Activated T-cell treated with anti-CD3 and anti-CD28 coated beads for 24 hours (primary cell): ENCODE measurements at regions not wholly inside any gene's neighbourhood (a gene's known extent, or its start where the extent isn't known, plus 50 kb on each side); places are given as distances from the start of the nearest gene placed in this dataset.
"Not testable (repeated sequence)": the region's sequence is repeated elsewhere in the genome, so short reads cannot be mapped to it uniquely, and the experiment has no call there.

Experiments used
- DNase-seq: peaks from one replicate; pipeline ENCODE4 v3.0.0-alpha.2; 2020; ENCODE audit warnings: low read depth

DNA sequence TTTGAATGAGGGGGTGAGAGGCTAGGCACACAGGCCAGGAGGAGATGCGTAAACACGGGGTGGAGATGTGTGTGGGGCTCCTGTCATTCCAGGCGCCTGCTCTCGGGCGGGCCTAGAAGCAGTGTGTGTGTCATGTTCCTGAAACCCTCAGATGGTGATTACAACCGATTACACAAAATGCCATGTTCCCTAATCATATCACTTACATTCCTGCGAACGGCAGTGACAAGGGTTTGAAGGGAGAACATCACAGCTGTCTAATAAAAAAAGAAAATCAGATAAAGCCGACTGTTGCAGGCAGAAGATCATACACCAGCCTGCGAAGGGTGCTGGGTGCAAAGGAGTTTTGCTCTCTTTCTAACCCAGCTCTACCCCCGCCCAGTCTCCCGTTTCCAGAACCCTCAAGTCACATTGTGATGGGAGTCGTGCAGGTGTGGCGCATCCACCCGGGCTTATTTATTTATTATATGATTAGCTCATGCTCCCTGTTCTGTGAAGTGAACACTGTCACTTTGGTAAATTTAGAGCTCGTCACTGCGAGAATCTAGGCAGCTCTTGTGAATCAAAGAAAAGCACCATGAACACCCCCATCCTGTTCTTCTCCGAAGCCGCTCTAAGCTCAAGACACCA, 140.3 kb downstream of the NR2F2 start:
- no peak for DNase-seq

- no peak for DNase-seq
Observed at GRCh38 chr15:96472681-96473080, 142.2 kb downstream of the NR2F2 start.

GRCh38 chr15:96473556-96473955, 143.1 kb downstream of the NR2F2 start:
- no peak for DNase-seq

GRCh38 chr15:96474231-96474664, 143.7 kb downstream of the NR2F2 start:
- no peak for DNase-seq

DNA sequence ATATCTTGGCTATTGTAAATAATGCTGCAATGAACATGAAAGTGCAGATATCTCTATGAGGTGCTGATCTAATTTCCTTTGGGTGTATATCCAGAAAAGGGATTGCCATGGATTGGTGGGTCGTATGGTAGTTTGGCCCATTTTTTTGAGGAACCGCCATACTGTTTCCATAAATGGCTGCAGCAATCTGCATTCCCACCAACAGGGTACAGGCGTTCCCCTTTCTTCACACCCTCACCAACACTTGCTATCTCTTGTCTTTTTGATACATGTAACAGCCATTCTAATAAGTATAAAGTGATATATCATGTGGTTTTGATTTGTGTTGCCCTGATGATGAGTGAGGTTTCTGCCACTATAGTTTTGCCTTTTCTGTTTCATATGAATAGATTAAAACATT, 146.7 kb downstream of the NR2F2 start:
- DNase-seq: no peak

- not testable (repeated sequence) for DNase-seq
Observed at GRCh38 chr15:96484412-96484811, 153.9 kb downstream of the NR2F2 start.

DNA sequence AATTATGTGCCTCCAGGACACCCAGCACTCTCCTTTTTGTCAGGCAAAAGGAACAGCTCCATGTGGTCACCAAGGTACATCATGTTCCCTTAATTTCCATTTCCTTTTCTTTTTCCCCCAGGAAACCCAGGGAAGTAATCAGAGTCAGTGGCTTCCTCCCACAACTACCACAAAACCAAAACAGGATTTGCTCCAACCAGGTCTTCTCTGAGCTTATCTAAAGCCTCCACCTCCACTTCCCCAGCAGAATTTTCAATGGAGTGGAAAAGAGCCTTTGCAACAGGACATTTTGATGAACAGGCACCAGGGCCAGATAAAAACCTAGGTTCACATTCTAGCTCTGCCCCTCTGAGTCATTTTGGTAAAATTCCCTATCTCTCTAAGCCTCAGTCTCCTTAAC, 154.3 kb downstream of the NR2F2 start:
- DNase-seq: no peak

GRCh38 chr15:96487245-96487644, 156.7 kb downstream of the NR2F2 start:
- no peak for DNase-seq

- not testable (repeated sequence) for DNase-seq
Observed at GRCh38 chr15:96491066-96491699, 160.7 kb downstream of the NR2F2 start.

GRCh38 chr15:96491700-96492644, 161.5 kb downstream of the NR2F2 start:
- DNase-seq: not testable (repeated sequence)

DNA sequence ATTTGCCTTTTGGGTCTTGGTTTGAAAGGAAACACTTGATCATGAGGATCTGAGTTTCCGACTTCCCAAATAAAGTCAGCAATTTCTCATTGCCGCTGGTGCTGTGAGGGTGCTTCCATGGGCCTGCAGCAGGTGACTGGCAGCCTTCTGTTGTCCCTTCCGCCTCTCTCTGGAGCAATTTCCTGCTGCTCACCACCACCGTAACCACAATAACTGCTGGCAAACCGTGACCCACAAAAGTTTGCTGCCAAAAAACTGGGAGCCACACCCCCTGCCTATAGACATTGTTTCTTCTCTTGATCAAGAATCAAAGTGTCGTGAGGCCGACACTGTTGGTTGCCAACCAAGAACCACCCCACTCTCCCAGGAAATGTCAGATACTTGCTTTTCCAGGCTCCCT, 164.0 kb downstream of the NR2F2 start:
- DNase-seq: no peak

GRCh38 chr15:96495386-96495785, 164.9 kb downstream of the NR2F2 start:
- DNase-seq: no peak

- no peak for DNase-seq
Observed at GRCh38 chr15:96497951-96498350, 167.5 kb downstream of the NR2F2 start.

GRCh38 chr15:96500508-96500907, 170.0 kb downstream of the NR2F2 start:
- DNase-seq: no peak

DNA sequence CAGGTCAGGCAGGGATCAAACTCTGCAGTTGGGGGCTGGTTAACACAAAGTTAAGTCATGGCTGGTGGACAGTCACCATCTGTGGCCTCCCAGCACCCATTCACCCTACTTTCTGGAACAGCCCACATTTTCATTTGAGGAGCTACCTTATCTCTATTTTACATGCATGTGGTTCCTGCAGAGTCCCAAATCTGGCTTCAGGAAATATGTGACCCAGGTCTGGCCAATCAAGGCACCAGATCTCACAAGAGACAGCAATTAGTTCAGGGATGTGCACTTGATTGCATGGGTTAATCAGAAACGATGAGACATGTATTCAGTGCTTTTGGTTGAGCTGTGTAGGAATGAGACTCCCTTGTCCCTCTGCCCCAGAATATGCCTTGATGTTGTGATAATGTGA, 170.9 kb downstream of the NR2F2 start:
- no peak for DNase-seq

DNA sequence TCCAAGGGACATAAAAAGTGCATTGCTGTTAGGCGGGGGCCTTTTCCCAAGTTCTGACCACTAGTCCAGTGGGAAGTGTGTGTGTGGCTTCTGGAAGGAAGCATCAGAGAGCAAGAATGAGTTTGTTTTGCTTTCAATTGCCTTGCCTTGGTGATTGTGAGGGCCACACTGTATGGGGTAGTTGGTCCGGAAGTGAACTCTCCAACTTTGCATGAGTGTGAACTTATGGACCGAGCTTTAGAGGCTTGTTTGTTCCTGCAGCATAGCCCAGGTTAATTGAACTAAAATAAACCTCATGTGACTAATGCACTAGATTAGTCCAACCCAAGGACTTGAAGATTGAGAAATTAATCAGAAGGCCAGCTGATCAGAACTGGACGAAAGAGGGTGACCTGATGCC, 171.7 kb downstream of the NR2F2 start:
- DNase-seq: no peak

DNA sequence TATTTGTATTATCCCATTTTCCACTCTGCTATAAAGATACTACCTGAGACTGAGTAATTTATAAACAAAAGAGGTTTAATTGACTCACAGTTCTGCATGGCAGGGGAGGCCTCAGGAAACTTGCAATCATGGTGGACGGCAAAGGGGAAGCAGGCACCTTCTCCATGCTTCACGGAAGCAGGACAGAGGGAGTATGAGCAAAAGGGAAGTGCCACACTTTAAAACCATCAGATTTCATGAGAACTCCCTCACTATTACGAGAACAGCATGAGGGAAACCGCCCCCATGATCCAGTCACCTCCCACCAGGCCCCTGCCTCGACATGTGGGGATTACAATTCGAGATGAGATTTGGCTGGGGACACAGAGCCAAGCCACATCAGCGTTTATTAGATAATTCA, 172.8 kb downstream of the NR2F2 start:
- DNase-seq: no peak

DNA sequence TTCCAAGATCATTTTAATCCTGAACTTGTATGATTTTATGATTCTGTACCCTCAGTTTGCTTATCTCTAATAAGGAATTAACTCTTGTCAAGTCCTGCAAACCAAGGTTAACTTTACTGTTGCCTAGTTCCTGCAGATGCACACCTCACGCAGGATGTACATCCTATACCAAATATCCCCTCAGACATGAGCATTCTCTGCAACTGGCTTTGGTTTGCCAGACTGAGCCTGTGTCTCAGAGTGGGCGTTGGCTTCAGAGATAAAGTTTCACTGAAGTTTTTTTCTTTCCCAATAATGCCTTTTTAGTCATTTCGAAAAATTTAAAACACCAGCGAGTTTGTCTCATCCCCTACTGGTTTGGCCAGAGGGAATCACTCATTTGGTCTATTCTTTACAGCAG, 173.9 kb downstream of the NR2F2 start:
- DNase-seq: no peak

DNA sequence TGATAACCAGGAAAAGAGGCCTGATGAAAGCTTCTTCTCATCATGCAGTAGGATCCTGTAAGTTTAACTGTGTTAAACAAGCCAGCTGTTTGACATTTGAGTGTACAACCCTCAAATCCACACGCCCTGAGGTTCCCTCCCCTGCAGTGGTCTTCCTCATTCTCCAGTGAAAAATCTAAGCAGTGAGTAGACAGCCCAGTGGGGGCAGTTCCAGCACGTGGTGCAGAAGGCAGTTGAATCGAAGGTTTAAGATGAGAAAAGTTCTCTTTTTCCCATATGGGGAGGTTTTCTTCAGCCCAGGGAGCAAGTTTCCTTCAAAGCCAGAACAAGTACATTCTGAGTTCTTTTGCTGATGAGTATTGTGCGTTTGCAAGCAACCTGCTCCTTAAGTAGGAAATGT, 174.5 kb downstream of the NR2F2 start:
- DNase-seq: no peak

- DNase-seq: no peak
Observed at GRCh38 chr15:96514607-96515285, 184.2 kb downstream of the NR2F2 start.

GRCh38 chr15:96515371-96515770, 184.9 kb downstream of the NR2F2 start:
- DNase-seq: no peak

DNA sequence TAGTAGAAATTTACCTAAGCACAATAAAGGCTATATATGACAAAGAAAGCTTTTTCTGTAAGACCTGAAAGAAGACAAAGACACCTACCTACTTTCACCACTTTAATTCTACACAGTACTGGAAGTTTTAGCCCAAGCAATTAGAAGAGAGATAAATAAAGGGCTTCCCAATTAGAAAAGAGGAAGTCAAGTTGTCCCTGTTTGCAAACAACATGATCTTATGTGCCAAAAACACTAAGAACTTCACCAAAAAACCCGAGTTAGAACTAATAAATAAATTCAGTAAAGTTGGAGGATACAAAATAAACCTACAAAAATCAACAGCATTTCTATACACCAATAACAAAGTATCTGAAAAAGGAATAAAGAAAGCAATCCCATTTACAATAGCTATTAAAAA, 190.9 kb downstream of the NR2F2 start:
- no peak for DNase-seq
